ENCODE measurements at regions not wholly inside any gene's neighbourhood (a gene's known extent, or its start where the extent isn't known, plus 50 kb on each side); places are given as distances from the start of the nearest gene placed in this dataset.

- no peak for TF ChIP-seq ZNF772 (CRISPR knock-in tag; IDR thresholded peaks at IDR 0.05)
- TF ChIP-seq EZH2 (conservative IDR thresholded peaks at IDR 0.05; ENCODE audit: low read depth, low read length), result no peak
- no peak for TF ChIP-seq U2AF2 (IDR thresholded peaks at IDR 0.05; ENCODE audit: low read depth, low read length)
- no peak for TF ChIP-seq TMF1 (CRISPR knock-in tag; IDR thresholded peaks at IDR 0.05; ENCODE audit: low read depth)
- no peak for TF ChIP-seq PATZ1 (CRISPR knock-in tag; IDR thresholded peaks at IDR 0.05)
- no peak for TF ChIP-seq ATF3 (CRISPR knock-in tag; IDR thresholded peaks at IDR 0.05)
These were observed 184.1 kb upstream of the HHIP start for GRCh38 chr4:144461906-144462305.
